Activated CD8-positive, alpha-beta T cell treated with anti-CD3 and anti-CD28 coated beads for 36 hours (primary cell): ENCODE measurements at regions not wholly inside any gene's neighbourhood (a gene's known extent, or its start where the extent isn't known, plus 50 kb on each side); places are given as distances from the start of the nearest gene placed in this dataset.

Source experiments
- ATAC-seq: fragments of 200-7000 bp; cut with Tn5 transposase; one replicate; pipeline ENCODE4 v1.10.0; 2021; ENCODE audit warnings: mild to moderate bottlenecking, moderate library complexity
- CTCF ChIA-PET: fragments of 350-600 bp; sonication (Branson Sonifier 250); formaldehyde crosslinking; loops from one replicate; lab custom pipeline; 2021; ENCODE audit warnings: antibody characterized with exemption; lab: Charles Lee
- POLR2A ChIA-PET: fragments of 350-600 bp; sonication (Branson Sonifier 250); formaldehyde crosslinking; loops from one replicate; lab custom pipeline; 2021; ENCODE audit warnings: antibody characterized with exemption; lab: Charles Lee
- DNase-seq: peaks from one replicate; pipeline ENCODE4 v3.0.0-alpha.2; 2020
- H3K27ac Mint-ChIP-seq: one replicate; pipeline ENCODE4 v1.8.0; 2021; ENCODE audit warnings: mild to moderate bottlenecking, mixed read lengths
- H3K27me3 Mint-ChIP-seq: one replicate; pipeline ENCODE4 v1.8.0; 2021; ENCODE audit warnings: mixed read lengths
- H3K36me3 Mint-ChIP-seq: one replicate; pipeline ENCODE4 v1.8.0; 2021; ENCODE audit warnings: low read depth, mixed read lengths
- H3K4me1 Mint-ChIP-seq: one replicate; pipeline ENCODE4 v1.8.0; 2021; ENCODE audit warnings: low read depth, mixed read lengths
- H3K4me3 Mint-ChIP-seq: one replicate; pipeline ENCODE4 v1.8.0; 2021; ENCODE audit warnings: mild to moderate bottlenecking, moderate library complexity, mixed read lengths
- H3K9me3 Mint-ChIP-seq: one replicate; pipeline ENCODE4 v1.8.0; 2021; ENCODE audit warnings: mixed read lengths
- CTCF ChIP-seq: fragments of 200-600 bp; IDR thresholded peaks from one replicate; pipeline ENCODE4 v1.8.0; 2022; ENCODE audit warnings: antibody characterized with exemption, mild to moderate bottlenecking
- intact Hi-C: fragments of 100-400 bp; cut with micrococcal nuclease; formaldehyde crosslinking; loops from one replicate; pipeline ENCODE4 v1.10.0; 2022

- Mint-ChIP-seq H3K4me3 (no peak overlapping the region), H3K9me3 (no peaks in the 10 kb centered on the region), H3K36me3 (no peaks in the 10 kb centered on the region), H3K27ac (no peak overlapping the region), H3K27me3 (peaks cover 10% of the 10 kb centered on the region), H3K4me1 (no peaks in the 10 kb centered on the region)
- ChIA-PET POLR2A (no interaction called here), CTCF (no interaction called here)
- DNase-seq (no peak), ATAC-seq (no peak)
- no peak for TF ChIP-seq CTCF
- intact Hi-C loops = no loop called here
Observed at GRCh38 chr6:132244744-132245143, 156.5 kb downstream of the MOXD1 start.

- no peaks in the 10 kb centered on the region for H3K9me3 Mint-ChIP-seq
- DNase-seq (no peak), ATAC-seq (no peak)
- no peaks in the 10 kb centered on the region for H3K4me1 Mint-ChIP-seq
- peaks cover 5% of the 10 kb centered on the region for H3K27me3 Mint-ChIP-seq
- no peaks in the 10 kb centered on the region for H3K36me3 Mint-ChIP-seq
- intact Hi-C loops = no loop called here
- H3K4me3 Mint-ChIP-seq = no peak overlapping the region
- CTCF ChIA-PET = no interaction called here
- H3K27ac Mint-ChIP-seq = no peak overlapping the region
- no peak for TF ChIP-seq CTCF
- POLR2A ChIA-PET = no interaction called here
Observed at GRCh38 chr6:132236744-132237143, 164.5 kb downstream of the MOXD1 start.

DNA sequence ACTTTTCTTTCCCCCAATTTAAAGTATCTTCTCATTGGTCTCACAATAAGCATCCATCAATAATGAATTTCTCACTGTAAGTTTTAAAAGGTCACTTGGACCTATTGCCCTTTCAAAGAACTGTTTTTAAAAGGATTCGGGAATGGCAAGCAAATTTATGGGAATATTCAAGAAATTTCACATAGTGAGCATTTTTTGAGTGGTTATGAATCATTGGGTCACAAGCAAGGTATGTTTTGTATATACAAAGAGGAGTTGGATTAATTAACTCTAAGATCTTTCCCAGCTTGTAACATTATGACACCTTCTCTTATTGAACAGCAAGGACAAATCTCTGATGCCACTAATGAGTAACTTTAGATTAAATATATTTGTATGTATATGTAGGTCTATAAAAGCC is 165.0 kb downstream of the MOXD1 start:
- Mint-ChIP-seq H3K27ac (no peak overlapping the region), H3K9me3 (no peaks in the 10 kb centered on the region), H3K4me3 (no peak overlapping the region), H3K36me3 (no peaks in the 10 kb centered on the region), H3K4me1 (no peaks in the 10 kb centered on the region), H3K27me3 (peaks cover 5% of the 10 kb centered on the region)
- DNase-seq = no peak
- ChIA-PET POLR2A (no interaction called here), CTCF (no interaction called here)
- TF ChIP-seq CTCF = no peak
- no peak for ATAC-seq
- intact Hi-C loops = no loop called here

DNA sequence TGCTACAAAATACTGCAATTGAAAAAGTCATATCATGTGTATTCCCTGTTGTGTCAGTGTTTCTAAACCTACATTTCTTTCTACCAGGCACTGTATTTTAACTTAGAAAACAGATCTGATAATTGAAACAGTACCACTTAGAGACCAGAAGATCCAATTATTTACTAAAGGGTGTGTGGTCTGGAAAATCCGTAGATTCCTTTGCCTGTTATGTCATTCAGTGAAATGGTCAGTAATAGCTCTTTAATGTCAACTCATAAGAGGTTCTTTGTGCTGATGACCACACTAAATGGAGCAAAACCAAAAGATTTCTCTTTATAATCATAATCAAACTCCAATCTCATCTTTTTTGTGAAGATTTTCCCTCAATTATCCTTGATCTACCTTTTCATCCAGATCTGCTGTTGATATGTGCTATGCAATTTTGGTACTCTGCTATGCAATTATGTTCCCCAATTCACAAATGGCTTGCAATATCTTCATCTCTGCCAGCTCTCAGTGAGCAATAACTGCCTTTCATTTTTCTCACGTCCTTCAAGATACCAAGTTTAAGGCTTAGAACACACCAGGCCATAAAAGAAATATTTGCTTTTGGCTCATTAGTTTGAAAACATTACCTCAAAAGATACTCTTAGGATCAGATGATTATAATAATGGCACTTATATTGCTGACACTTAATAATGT is 165.5 kb downstream of the MOXD1 start:
- intact Hi-C loops = no loop called here
- TF ChIP-seq CTCF = no peak
- Mint-ChIP-seq H3K4me1 (no peaks in the 10 kb centered on the region), H3K27me3 (peaks cover 7% of the 10 kb centered on the region), H3K27ac (no peak overlapping the region), H3K4me3 (no peak overlapping the region), H3K9me3 (no peaks in the 10 kb centered on the region), H3K36me3 (no peaks in the 10 kb centered on the region)
- CTCF ChIA-PET = no interaction called here
- DNase-seq (no peak), ATAC-seq (no peak)
- POLR2A ChIA-PET = no interaction called here

DNA sequence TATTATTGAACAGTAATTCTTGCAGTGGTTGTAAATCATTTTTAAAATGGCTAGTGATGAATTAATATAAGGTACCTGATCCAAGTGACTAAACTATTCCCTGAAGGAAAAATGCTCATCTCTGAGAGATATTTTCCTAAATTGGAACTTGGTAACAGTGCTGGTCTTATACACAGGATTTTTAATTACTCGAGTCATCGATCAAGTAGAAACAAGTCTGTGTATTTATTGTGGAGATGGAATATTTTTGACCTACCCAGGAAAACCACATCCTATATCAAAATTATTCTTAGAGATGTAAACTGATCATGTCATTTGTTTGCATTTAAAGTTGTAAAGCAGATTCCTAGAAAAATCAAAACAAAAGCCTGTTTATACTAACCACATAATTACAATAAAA is 166.9 kb downstream of the MOXD1 start:
- no peak overlapping the region for H3K4me3 Mint-ChIP-seq
- intact Hi-C loops = no loop called here
- peaks cover 8% of the 10 kb centered on the region for H3K27me3 Mint-ChIP-seq
- ChIA-PET CTCF (no interaction called here), POLR2A (no interaction called here)
- no peak overlapping the region for H3K27ac Mint-ChIP-seq
- TF ChIP-seq CTCF = no peak
- H3K9me3 Mint-ChIP-seq = no peaks in the 10 kb centered on the region
- DNase-seq (no peak), ATAC-seq (no peak)
- no peaks in the 10 kb centered on the region for H3K36me3 Mint-ChIP-seq
- H3K4me1 Mint-ChIP-seq = no peaks in the 10 kb centered on the region
